ENCODE measurements at regions not wholly inside any gene's neighbourhood (a gene's known extent, or its start where the extent isn't known, plus 50 kb on each side); places are given as distances from the start of the nearest gene placed in this dataset.

DNA sequence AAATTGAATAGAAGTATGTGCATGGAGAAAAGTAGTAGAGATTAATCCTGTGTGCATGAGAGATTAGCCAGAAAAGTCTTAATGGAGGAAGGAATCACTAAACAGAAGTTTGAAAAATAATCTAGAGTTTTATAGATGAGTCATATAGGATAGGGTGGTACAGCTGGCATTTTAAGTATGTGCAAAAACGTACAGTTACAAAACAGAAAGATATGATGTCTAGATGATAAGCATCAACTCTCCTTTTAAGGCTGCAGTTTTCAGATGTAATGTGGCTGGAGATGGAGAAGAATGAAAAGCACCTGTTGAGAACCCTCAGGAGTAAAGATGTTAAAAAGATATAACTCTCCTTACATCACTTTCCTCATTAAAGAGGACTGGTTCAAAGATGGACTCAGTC lies 271.3 kb downstream of the STK31 start:
- TF ChIP-seq, protein P1, sequence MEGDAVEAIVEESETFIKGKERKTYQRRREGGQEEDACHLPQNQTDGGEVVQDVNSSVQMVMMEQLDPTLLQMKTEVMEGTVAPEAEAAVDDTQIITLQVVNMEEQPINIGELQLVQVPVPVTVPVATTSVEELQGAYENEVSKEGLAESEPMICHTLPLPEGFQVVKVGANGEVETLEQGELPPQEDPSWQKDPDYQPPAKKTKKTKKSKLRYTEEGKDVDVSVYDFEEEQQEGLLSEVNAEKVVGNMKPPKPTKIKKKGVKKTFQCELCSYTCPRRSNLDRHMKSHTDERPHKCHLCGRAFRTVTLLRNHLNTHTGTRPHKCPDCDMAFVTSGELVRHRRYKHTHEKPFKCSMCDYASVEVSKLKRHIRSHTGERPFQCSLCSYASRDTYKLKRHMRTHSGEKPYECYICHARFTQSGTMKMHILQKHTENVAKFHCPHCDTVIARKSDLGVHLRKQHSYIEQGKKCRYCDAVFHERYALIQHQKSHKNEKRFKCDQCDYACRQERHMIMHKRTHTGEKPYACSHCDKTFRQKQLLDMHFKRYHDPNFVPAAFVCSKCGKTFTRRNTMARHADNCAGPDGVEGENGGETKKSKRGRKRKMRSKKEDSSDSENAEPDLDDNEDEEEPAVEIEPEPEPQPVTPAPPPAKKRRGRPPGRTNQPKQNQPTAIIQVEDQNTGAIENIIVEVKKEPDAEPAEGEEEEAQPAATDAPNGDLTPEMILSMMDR (IDR thresholded peaks at IDR 0.05), result no peak
- TF ChIP-seq POLR2A (IDR thresholded peaks at IDR 0.05) (no peak), POLR2AphosphoS5 (IDR thresholded peaks at IDR 0.05) (no peak)

All from prostate gland (tissue), 2 donors.